Stimulated activated CD4-positive, alpha-beta T cell treated with anti-CD3 and anti-CD28 coated beads, Interleukin-1b, Interleukin-23, amount 100 ng/mL, for 48 hours (primary cell): ENCODE measurements at regions not wholly inside any gene's neighbourhood (a gene's known extent, or its start where the extent isn't known, plus 50 kb on each side); places are given as distances from the start of the nearest gene placed in this dataset.

Experiments
- DNase-seq: peaks from one replicate; pipeline ENCODE4 v3.0.0-alpha.2; 2020

DNA sequence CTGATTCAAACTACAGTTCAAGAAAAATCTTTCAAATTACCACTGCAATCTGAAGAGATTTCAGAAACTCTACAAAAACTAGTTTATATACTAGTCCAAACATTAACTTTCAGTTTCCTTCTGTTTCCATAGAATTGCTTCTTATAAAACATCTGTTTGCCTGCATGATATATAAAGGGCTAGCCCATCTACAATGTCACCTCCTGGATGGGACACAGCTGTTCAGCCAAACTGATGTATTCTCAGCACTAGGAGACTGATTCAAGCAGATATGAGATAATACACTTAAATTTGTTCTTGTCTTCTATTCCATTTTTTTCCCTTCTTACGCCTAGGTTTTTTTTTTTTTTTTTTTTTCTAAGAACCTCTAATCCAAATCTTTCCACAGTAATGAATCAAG is 1569.7 kb upstream of the IGFBP7 start:
- DNase-seq = no peak

DNA sequence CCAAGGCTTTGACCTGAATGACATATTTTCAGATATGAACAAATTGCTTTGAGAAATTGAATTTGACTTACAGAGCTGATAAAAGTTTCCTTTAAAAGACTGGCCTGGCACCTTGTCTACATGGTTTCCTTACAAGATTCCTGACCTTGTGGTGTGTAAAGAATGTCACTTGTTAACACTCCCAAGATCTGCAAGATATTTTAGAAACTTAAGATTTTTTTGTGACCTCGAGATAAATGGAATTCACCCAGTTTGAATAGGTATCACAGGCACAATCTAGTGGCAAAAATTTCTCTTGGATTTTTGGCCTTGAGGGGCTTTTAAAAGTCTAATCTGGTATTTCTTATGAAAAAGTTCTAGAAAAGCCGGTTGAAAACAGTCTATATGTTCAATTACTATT is 1568.9 kb upstream of the IGFBP7 start:
- no peak for DNase-seq

DNA sequence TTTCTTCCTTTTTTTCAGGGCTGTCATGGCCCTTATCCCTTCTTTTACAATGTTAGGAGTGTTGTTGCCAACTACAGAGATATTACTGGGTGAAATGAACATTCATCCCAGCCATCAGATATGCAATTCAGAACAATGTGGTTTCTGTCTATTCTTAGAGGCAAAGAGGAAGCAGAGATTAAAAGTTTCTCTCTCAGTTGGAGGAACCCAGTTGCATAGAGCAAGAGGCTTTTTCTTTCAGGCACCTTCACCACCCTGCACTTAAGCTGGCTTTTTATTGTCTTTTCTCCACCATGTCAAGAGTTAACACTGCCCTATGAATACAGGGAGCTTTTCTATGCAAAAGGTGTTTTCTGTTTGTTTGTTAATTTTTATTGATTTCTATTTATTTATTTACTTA is 1559.6 kb upstream of the IGFBP7 start:
- no peak for DNase-seq

DNA sequence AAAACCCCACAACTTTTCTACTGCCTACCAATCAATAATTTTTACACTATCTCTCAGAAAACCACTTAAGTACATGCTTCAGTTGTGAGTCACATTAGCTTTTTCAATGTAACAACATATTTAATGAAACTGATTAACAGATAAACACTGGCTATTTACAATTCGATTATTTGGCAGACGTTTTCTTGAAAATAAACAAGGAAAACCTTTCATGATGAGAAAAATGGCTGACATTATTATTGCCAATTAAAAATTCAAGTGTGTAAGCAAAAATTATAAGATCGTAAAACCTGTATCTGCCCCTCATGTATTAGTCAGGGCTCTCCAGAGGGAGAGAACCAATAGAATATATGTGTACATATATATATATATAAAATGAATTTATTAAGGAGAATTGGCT is 1555.5 kb upstream of the IGFBP7 start:
- no peak for DNase-seq

DNA sequence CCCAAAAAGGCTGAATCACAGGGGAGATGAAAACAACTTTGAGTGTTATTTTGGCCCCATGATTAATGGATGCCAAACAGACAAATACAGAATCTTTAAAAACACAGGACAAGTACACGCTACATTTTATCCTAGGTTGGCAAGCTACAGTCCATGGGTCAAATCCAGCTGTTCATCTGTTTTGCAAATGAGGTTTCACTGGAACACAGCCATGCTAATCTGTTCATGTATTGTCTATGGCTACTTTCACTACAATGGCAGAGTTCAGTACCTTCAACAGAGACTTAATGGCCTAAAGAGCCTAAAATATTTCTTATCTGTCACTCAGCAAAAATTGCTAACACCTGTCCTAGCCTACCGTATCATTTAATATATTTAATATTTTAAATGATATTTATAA is 1548.5 kb upstream of the IGFBP7 start:
- DNase-seq = no peak

DNA sequence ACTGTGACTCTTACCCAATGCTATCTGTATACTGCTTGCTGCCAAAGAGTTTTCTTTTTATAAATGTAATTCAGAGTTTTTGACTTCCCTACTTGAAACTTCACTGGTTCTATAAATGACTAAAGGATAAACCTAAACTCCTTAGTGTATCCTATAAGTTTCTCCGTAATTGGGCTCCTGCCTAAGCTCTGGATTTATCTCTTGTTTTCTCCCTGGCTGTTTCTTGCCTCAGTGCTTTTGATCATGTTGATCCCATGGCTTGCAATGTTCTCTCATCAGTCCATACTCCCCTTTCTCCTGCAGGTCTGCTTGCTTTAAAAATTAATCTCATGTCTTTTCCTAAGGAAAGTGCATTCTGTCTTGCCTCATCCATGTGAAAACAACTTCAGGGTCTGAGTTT is 1543.1 kb upstream of the IGFBP7 start:
- no peak for DNase-seq

DNA sequence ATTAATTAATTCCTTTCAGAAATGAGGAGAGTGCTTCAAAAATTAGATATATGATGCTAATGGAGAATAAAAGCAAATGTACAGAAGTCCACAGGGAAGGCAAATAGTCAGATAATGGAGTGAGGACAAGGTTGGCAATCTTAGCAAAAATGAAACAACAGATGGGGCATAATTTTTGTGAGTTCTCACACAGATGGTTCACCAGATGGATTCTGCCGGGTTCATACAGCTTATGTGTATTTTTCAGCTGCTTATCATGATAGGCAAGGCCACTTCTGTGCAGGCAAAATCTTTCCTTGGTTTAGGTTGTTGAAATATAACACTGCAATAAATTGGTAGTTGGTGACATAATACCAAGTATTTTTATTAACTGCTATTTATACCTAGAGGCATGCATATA is 1539.0 kb upstream of the IGFBP7 start:
- no peak for DNase-seq

DNA sequence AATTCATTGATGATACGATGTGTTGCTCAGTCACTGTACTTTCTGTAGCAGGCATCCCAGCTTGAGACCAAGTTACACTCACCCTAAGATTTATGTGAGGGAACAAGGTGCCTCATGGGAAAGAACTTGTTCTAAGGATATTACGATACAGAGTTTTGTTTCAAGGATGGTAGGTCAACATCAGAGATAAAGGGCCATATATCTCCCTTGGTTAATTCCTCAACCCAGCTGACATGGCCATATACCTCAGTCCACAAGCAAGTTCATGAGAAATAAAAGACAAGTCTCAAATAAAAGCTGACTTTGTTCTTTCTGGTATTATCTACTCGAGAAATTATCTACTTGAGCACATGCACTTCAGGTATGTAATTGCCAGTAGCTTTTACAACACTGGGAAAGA is 1535.9 kb upstream of the IGFBP7 start:
- DNase-seq = no peak

DNA sequence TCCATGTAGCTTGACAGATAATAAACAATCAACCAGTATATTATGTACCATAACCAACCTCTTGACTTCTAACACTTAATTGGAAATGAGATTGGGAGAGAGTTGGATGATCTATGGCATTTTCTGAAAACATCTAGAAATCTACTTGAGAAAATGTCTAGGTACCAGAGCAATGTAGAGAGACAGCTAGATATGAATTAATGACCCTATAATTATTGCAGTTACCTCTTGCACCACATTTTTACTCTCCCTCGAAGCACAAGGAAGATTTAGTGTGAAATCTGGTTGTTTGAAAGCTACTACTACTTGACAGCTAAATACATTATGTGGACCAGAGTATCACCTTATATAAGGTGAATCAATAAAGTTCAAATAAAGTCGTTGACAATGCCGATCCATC is 1534.4 kb upstream of the IGFBP7 start:
- DNase-seq = no peak

DNA sequence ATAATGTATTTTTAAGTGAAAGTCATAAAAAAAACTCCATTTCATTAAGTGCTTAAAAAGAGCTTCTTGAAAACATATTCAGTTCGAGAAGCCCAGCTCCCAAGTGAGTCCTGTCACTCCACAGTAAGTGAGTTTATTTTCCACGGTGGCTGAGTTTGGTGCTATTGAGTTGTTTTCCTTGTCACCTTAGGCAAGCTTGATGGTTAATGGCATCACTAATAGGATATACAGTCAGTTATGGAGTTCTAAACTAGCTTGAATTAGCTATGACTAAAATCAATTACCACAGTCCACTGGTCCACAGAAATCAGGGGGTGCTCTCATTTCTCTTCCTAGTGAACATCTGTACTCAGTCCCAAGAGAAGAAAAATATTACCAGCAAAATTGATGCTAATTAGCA is 1526.2 kb upstream of the IGFBP7 start:
- DNase-seq = no peak

DNA sequence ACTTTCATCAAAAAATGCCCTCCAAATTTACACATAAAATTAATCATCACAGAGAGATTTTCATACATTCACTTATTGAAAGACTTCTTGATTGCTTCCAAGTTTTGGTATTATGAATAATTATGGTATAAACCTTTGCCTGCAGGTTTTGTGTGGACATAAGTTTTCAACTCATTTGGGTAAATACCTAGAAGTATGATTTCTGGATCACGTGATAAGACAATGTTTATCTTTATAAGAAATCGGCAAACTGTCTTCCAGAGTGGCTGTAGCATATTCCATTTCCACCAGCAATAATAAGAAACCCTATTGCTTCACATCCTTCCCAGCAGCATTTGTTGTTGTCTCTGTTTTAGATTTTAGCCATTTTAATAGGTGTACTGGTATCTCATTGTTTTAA is 1507.0 kb upstream of the IGFBP7 start:
- no peak for DNase-seq

DNA sequence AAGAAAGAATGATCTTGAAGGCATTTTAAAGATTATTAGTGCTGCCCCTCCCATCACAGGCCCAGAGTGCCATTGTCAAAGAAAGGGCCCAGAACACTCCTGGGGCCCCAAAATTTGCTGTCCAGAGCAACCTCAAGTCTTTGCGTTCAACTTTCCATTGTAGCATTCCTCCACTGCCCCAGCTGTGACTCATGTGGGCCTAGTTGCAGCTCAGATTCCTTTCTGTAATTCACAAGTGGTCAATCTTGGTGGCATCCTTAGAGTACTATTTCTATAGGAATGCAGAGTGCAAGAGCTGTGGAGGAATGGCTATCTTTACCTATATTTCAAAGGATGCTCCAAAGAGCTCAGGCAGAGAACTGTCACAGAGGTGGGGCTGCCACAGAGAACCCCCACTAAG is 1500.8 kb upstream of the IGFBP7 start:
- DNase-seq = no peak

DNA sequence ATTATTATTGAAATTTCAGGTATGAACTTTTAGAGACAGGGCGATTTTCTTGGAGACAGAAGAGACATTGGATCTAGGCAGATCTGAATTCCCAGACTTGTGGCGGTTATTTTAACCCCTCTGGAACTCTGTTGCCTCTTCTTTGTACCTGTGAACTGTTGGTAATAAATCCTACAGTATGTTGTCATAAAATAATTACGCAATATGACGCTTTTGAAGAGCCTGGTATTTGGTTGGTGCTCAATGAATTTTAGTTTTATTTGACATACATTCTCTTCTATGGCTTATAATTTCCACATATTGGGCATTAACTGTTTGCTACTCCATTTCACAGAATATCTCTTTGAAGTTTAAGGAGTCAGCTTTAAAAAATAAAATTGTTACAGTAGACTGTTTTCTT is 1496.1 kb upstream of the IGFBP7 start:
- no peak for DNase-seq

DNA sequence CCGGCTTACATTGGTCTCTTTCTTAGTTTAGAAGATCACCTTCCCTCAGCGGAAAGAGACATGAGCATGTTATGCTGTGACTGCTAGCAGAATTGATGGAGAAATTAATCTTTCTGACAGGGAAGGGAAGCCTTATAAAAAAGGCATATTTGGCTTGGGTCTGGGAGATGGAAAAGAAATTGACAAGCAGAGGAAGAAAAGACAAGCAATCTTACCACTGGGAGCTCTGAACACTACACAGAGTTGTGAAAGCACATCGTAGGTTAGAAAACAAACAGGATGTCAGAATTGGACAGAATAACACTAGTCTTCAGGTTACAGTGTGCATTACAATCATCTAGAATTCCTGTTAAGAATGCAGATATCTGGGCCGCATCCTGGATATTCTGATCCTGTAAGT is 1493.8 kb upstream of the IGFBP7 start:
- DNase-seq = no peak

DNA sequence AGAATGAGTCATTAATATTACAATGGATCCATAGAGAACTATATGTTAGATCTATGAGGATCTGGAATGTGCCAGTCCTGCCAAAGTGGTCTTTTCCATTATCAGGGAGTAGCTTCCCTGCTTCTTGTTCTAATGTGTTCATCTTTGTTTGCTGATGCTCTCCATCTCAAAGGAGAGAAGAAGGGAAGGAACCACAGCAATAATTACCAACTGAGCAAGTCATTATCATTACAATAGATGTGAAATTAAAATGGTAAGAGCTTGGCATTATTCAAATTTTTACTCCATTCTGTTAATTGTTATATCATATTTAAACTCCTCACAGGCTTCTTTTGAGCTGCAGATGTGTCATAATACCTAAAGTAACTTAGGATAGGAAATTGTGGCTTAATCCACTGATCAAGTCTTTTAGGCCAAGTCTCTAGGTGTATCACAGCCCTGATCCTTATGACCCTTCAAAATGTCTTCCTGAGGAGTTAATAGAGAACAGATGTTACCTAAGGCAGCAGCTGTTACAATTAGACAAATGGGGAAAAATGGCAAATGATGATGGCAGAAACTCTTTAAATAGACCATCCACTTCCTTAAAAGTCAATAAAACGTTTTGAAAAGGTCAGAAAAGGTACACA is 1492.7 kb upstream of the IGFBP7 start:
- DNase-seq = no peak

DNA sequence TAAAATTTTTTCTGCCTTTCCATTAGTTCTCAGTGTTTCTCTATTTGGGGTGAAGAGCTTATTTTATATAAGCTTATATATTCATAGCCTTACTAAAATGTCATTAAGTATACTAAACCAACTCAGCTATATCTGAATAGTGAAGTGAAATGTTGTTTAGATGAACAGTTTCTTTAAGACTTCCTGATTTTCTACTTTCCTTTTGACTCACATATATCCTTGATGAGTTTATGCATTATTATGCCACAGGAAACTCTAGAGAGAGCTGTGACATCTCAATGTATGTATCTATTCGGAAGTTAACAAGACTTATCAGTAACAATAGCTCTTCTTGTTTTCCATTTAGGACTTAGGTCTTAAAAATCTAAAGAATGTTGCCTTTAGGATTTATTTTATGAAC is 1491.8 kb upstream of the IGFBP7 start:
- DNase-seq = no peak

DNA sequence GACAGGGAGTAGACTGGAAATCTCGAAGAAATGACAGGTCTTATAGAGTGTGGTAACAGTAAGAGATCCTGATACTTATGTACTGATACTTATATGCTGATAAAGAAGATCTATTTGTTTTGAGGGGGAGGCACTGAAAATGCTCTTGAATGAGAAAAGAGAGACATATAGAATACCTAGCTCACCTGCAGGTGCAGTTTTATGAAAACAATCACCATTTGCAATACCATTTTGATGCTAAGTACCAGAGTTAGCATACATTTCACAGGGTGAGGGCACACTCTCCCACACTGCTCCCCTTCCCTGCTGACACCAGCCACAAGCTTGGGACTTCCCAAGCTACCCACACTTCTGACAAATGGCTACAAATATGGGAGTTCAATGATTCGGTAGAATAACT is 1490.1 kb upstream of the IGFBP7 start:
- DNase-seq = no peak

DNA sequence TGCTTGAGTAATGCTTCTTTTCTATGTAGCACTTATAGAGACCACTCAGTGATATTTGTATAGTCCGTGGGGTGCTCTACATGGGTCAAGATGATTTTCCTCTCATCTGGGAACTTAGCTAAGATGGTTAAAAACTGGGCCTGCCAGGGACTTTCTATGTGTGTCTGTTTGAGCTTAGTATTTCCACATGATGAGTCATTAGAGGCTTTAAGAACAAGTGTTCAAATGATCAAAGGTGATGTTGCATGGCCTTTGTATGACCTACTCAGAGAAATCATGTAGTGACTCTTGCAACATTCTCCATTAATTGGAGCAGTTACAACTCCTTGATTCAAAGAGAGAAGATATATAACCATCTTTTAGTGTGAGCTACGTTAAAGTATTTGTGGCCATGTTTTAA is 1480.5 kb upstream of the IGFBP7 start:
- DNase-seq = no peak

DNA sequence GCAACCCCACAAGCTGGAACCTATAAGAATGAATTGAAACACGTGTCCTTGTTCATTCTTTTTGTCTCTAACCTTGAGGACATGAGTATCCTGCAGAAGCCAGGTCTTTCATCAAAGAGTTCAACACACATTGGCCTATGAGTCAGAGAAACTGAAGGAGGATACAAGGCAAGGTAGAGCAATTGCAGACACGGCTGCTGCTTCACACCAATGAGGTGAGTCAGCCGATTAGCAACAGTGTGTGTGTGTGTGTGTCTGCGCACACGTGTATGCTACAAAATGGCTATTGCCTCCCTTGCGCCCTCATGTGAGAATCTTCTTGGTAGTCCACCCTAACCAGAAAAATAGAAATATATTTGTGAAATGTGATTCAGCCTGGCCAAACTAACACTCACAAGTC is 1477.7 kb upstream of the IGFBP7 start:
- no peak for DNase-seq

DNA sequence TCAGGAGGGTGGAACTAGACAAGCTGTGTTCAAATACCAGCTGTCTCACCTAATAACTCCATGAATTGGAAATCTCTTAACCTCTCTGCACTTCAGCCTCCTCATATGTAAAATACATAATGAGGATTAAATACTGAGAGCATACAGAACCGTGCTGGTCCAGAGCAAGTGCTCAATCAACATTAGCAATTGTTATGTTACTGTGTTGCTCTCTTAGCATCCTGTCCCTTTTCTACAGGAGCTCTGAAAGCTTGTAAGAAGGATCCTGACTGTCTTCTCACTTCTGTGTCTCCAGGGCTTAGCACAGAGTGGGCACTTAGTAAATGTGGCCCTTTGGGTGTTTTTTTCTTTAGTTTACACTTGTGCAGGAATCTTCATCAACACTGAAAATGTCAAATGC is 1456.1 kb upstream of the IGFBP7 start:
- no peak for DNase-seq

DNA sequence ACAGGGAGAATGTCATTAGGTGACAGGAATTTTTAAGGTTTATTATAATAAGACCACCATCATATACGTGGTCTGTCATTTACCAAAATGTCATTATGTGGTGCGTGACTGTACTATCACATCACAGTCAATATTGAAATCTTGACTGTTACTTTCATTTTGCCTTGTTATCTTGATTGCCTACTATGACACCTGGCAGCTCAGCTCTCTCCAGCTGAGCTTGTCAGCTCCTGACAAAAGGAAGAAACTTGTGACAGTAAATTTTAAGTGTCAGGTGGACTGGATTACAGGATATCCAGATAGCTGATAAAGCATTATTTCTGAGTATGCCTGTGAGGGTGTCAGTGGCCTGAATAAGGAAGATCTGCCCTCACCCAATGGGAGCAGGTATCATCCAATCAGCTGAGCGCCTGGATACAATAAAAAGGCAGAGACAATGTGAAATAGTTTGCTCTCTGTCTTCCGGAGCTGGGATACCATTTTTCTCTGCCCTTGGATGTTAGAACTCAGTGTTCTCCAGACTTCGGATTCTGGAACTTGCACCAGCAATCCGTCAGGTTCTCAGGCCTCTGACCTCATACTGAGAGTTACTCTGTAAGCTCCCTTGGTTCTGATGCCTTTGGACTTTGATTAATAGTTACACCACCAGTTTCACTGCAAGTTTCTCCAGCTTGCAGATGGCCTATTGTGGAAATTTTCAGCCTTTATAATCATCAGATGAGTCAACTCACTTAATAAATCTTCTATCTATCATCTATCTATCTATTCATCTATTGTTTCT is 1454.7 kb upstream of the IGFBP7 start:
- DNase-seq = no peak

DNA sequence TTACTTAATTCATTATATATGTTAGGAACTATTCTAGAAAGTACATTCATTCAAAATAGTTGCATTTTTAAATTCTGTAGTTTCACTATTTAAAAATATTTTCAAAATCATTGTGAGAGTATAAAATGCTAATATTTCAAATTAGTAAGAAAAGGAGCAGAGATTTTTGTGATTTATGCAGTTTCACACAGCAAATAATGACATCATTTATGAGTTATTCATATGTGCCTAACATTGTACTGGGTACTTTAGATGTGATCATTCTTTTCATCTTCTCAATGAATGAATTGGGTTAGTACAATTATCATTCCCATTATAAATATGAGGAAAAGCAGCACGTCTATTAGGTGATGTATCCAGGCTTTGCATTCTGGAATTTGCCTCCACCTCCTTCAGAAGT is 1451.0 kb upstream of the IGFBP7 start:
- DNase-seq = no peak

DNA sequence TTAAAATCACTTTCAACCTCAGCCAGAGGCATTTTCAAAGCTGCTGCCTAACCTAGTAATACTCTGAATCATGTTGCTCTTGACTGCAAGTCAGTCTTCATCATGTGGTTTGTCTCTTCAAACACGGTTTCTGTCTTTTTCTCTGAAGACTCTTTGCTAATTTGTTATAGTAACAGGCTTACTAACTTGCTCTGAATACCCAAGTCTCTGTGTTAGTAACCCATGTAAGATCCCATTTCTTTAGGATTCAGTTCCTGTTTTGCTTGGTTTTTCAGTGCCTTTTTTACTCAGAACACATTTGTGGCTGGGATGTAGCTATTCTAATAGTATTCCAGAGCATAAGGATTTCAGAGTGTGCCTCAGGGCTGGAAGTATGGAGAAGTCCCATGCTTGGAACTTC is 1450.6 kb upstream of the IGFBP7 start:
- DNase-seq = no peak

DNA sequence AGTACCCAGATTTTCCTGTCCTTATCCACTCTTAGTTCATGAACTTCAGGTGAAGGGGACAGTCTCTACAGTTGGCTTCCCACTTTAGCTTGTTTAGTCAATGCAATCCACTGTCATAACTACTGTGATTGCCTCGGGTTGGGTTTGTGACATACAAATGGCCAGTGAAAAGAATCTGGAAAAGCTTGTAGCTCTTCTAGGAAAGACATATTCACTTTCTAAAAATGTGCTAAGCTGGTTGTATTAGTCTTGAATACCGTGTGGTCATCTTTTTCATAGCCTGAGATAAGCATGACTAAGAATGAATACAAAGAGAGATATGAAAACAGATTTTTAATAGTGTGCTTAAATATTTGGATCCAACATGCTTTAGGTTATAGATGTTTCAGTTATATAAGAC is 1443.5 kb upstream of the IGFBP7 start:
- DNase-seq = no peak

DNA sequence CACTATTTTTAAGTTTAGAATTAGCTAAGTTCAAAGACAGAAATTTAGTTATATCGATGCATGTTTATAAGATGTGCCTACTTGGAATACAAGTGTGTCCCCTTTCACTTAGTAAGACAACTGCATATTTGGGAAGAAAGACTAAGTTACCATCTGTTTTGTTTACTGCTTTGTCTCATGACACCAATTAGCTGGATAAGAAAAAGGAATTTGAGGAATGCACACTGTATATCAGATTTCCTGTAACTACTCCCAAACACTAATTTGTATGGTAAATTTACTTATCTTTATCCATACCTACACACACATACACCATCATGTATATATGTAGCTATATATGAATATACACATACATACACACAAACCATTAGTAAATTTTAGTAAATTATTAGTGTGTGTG is 1442.8 kb upstream of the IGFBP7 start:
- no peak for DNase-seq
